NB4 (cell line): ENCODE measurements at regions not wholly inside any gene's neighbourhood (a gene's known extent, or its start where the extent isn't known, plus 50 kb on each side); places are given as distances from the start of the nearest gene placed in this dataset.
"Not testable (repeated sequence)": the region's sequence is repeated elsewhere in the genome, so short reads cannot be mapped to it uniquely, and the experiment has no call there.

Experiments used
- DNase-seq: peaks from one replicate; pipeline ENCODE4 v3.0.0; 2010; ENCODE audit warnings: low read depth
- H3K4me3 ChIP-seq: one replicate; pipeline ENCODE4 v1.5.1; 2011; ENCODE audit warnings: mild to moderate bottlenecking, low read depth, low read length, moderate library complexity
- MYC ChIP-seq: IDR thresholded peaks from 2 replicates; pipeline ENCODE4 v1.6.1; 2011; ENCODE audit warnings: low read depth, low read length
- POLR2A ChIP-seq: IDR thresholded peaks from 2 replicates; pipeline ENCODE4 v1.6.1; 2011; ENCODE audit warnings: mild to moderate bottlenecking; ENCODE audit not compliant: insufficient read length; ENCODE audit errors: extremely low read depth
- TF ChIP-seq, protein P1 (sequence below): IDR thresholded peaks from 2 replicates; pipeline ENCODE4 v1.6.1; 2011; ENCODE audit warnings: low read depth, low read length
- TF ChIP-seq, protein P2 (sequence below): IDR thresholded peaks from one replicate; pipeline ENCODE4 v1.5.1; 2012; ENCODE audit warnings: low read depth, low read length

DNA sequence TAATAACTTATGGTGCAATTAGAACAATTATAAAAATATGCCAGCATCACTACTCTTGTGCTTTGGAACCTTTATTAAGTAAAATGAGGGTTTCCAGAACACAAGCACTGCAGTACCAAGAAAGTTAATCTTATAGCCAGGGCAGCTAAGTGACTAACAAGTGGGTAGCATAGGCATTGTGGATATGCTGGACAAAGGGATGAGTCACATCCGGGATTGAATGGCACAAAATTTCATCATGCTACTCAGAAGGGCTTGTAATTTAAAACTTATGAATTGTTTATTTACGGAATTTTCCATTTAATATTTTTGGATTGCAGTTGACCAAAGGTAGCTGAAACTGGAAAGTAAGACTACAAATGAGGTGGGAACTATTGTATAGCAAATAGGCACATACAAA is 250.6 kb downstream of the C7orf25 start:
- TF ChIP-seq, protein P1, sequence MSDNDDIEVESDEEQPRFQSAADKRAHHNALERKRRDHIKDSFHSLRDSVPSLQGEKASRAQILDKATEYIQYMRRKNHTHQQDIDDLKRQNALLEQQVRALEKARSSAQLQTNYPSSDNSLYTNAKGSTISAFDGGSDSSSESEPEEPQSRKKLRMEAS = no peak
- TF ChIP-seq POLR2A = no peak
- no peak for TF ChIP-seq MYC
- TF ChIP-seq, protein P2, sequence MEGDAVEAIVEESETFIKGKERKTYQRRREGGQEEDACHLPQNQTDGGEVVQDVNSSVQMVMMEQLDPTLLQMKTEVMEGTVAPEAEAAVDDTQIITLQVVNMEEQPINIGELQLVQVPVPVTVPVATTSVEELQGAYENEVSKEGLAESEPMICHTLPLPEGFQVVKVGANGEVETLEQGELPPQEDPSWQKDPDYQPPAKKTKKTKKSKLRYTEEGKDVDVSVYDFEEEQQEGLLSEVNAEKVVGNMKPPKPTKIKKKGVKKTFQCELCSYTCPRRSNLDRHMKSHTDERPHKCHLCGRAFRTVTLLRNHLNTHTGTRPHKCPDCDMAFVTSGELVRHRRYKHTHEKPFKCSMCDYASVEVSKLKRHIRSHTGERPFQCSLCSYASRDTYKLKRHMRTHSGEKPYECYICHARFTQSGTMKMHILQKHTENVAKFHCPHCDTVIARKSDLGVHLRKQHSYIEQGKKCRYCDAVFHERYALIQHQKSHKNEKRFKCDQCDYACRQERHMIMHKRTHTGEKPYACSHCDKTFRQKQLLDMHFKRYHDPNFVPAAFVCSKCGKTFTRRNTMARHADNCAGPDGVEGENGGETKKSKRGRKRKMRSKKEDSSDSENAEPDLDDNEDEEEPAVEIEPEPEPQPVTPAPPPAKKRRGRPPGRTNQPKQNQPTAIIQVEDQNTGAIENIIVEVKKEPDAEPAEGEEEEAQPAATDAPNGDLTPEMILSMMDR = no peak
- no peak overlapping the region for H3K4me3 ChIP-seq
- DNase-seq = peak; percentile 31

DNA sequence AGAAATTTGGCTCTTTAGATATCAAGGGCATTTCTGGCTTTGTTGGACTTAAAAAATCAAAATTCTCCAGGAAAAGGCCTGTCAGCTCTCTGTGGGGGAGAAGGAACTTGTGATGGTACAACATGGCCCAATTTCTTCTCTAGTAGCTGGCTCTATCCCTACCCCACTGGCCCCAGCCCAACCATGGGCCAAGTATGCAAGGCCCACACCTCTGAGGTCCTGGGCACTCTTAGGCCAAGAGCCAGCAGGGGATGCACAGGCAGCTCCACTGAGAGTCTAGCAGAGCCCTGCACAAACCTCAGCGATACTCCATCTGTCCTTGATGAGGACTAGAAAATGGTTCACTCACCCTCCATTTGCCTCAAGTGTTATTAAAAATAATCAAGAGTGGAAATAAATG is 261.2 kb downstream of the C7orf25 start:
- TF ChIP-seq MYC = no peak
- TF ChIP-seq, protein P1 = no peak
- TF ChIP-seq, protein P2 = no peak
- DNase-seq = no peak

DNA sequence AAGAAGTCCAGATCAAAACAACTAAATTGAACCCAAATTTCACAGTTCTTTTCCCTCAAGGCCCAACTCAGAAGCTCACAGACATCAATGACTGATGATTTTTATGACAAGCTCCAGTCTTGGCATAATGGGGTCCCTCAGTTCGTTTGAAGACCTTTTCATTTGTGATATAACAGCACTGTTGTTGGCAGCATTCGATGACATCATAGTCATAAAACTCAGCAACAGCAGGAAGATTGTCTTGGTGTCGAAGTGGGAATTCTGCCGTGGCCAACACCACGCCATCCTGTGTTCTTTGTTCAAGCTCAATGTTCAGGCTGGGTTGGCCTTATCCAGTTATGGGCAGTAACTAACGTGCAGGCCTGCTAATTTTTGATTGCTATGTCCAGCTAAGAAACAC is 261.7 kb downstream of the C7orf25 start:
- H3K4me3 ChIP-seq = no peak overlapping the region
- no peak for DNase-seq
- TF ChIP-seq, protein P2 = no peak
- TF ChIP-seq MYC (no peak), POLR2A (no peak)
- TF ChIP-seq, protein P1 = no peak

More for the DNA sequence above, 261.2 kb downstream of the C7orf25 start:
- no peak overlapping the region for H3K4me3 ChIP-seq

DNA sequence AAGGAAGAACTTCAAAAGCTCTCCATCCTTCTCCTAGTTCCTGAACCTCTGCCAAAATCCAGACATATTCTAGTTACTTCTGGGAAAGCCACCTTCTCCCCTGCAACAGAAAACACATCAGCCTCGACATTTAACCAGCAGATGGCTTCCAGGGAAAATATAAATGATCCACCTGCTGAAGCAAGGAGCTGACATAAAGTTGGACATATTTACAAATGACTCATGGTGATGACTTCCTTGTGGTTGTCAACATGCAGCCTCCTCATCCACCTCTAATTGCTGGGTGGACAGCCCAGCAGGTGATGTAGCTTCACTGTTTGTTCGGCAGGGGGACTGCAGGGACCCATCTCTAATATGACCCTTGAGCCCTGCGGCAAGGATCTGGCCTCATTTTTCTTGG is 266.0 kb downstream of the C7orf25 start:
- TF ChIP-seq MYC (no peak), POLR2A (no peak)
- TF ChIP-seq, protein P2 = no peak
- TF ChIP-seq, protein P1 = no peak
- no peak for DNase-seq
- H3K4me3 ChIP-seq = no peak overlapping the region

DNA sequence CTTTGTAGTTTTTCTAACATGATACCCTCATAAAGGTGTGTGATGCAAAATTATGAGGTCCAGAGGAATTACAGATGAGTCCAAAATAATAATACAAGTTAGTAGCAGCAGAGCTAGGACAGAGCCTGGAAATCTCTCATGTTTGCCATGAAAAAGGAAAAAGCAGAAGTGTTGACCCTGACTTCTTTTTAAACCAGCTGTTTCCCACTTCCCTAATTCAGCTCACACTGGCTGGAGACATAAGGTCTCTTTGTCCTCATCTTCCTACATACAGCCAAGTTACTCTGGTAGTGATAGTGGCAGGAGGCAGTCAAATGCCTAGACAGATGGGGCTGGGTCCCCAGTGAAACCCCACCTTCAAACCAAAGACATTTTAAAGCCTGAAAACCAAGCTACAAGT is 269.2 kb downstream of the C7orf25 start:
- TF ChIP-seq, protein P2 = no peak
- TF ChIP-seq, protein P1 = no peak
- no peak for TF ChIP-seq MYC
- no peak for TF ChIP-seq POLR2A
- DNase-seq = no peak
- H3K4me3 ChIP-seq = no peak overlapping the region

DNA sequence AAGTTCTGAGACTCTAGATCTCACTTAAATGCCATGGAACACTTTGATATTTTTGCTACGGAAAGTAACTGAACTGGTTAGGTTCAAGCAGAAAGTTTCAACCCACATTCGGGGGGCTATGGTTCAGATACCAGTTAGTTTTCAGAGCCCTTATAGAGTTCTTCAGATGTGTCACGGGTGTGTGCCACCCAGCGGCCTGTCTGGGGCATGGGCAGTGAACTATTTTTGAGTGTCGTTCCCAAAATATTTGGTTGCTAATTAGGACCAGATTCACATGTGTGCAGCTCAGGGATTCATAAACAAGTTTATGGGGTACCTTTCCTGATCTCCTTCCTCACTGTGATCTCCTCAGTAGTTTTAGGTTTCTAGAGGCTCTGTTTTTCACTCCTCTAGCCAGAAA is 271.9 kb downstream of the C7orf25 start:
- no peak for DNase-seq
- H3K4me3 ChIP-seq = no peak overlapping the region
- TF ChIP-seq MYC = no peak
- TF ChIP-seq, protein P2 = no peak
- TF ChIP-seq, protein P1 = no peak

DNA sequence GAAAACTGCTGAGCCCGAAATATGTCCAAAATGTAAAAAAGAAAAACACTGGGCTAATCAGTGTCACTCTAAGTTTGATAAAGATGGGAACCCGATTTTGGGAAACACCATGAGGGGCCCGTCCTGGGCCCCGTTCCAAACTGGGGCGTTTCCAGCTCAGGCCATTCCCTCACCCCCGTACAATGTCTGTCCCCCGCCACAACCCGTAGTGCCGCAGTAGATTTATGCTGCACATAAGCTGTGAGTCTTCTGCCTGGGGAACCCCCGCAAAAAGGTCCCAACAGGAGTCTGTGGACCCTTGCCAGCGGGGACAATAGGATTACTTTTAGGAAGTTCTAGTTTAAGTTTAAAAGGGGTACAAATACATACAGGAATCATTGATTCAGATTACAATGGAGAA is 275.5 kb downstream of the C7orf25 start:
- DNase-seq, H3K4me3 ChIP-seq: not testable (repeated sequence)
